GM12864 (cell line): ENCODE measurements at regions not wholly inside any gene's neighbourhood (a gene's known extent, or its start where the extent isn't known, plus 50 kb on each side); places are given as distances from the start of the nearest gene placed in this dataset.

Experiments
- DNase-seq: peaks from one replicate; pipeline ENCODE4 v3.0.0-alpha.2; 2011; ENCODE audit warnings: low read depth
- H3K4me3 ChIP-seq: 2 replicates; pipeline ENCODE4 v1.5.1; 2011; ENCODE audit warnings: mild to moderate bottlenecking, low read depth, low read length, control low read depth
- TF ChIP-seq, protein P1 (sequence below): IDR thresholded peaks from 2 replicates; pipeline ENCODE4 v1.5.1; 2011; ENCODE audit warnings: low read depth, mild to moderate bottlenecking, moderate library complexity, low read length, control low read depth, inconsistent platforms; ENCODE audit errors: missing control alignments

DNA sequence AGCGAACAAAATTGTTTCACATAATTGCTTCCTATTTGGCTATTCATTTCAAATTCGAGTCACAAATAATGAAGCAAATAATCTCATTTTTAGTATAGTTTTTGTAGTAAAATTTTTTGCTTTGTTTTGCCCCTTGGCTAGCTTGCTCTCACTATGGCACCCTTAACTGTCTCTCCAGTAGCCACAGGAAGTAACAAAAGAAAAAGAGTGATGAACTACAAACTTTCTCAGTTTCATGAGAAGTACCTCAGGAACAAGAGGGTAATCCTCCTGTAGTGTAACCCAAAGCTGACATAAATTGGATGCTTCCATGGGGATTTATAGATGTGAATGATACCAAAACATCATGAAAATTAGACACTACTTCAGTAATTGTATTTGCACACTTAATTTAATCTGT is 242.9 kb downstream of the BARHL2 start:
- TF ChIP-seq, protein P1, sequence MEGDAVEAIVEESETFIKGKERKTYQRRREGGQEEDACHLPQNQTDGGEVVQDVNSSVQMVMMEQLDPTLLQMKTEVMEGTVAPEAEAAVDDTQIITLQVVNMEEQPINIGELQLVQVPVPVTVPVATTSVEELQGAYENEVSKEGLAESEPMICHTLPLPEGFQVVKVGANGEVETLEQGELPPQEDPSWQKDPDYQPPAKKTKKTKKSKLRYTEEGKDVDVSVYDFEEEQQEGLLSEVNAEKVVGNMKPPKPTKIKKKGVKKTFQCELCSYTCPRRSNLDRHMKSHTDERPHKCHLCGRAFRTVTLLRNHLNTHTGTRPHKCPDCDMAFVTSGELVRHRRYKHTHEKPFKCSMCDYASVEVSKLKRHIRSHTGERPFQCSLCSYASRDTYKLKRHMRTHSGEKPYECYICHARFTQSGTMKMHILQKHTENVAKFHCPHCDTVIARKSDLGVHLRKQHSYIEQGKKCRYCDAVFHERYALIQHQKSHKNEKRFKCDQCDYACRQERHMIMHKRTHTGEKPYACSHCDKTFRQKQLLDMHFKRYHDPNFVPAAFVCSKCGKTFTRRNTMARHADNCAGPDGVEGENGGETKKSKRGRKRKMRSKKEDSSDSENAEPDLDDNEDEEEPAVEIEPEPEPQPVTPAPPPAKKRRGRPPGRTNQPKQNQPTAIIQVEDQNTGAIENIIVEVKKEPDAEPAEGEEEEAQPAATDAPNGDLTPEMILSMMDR = no peak
- no peak overlapping the region for H3K4me3 ChIP-seq
- DNase-seq = no peak

DNA sequence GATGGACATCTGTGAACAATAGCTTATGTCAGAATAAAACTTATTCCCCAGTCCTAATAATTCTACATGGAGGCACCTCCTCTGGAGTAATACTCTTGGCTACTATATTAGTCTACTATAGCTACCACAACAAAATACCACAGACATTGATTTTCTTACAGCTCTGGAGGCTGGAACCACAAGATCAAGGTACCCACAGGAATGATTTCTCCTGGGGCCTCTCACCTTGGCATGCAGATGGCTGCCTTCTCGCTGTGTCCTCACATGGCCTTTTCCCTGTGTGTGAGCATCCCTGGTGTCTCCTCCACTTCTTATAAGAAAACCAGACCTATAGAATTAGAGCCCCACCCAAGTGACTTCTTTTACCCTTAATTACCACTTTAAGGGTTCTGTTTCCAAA is 244.3 kb downstream of the BARHL2 start:
- H3K4me3 ChIP-seq = no peak overlapping the region
- DNase-seq = no peak
- TF ChIP-seq, protein P1 = no peak

DNA sequence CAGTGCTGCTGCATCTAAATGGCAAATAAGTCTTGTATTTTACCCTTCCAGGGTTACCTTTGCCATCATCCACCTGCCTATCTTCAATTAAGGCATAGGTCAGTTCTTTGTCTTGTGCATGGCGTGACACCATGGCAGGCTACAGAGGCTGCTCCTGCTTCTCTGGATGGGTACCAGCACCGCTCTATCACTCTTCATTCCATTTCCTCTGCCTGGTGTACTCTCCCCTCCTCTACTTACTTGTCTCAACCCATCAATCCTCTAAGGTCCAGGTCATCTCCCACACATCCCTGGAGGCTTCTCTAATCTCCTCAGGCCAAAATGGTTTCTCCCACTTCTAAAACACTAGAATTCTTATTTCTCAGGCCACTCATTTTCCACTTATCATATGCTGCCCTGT is 257.5 kb downstream of the BARHL2 start:
- no peak for DNase-seq
- no peak overlapping the region for H3K4me3 ChIP-seq
- TF ChIP-seq, protein P1 = no peak

DNA sequence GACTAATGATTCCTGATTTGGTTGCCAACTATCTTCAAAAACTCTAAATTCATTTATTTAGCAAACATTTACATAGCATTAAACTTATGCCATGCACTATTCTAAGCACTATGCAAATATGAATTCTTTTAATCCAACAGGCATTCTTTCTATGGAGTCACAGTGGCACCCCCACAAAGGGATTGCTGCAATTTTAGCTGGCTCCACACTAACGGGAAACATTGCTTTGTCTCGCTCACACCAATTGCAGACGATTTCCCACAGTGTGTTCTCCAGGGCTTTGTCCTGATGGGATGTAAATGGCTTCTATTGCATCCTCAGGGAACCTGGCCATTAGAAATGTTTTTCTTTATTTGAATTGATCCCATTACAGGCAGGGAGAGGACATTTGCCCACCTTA is 259.1 kb downstream of the BARHL2 start:
- no peak overlapping the region for H3K4me3 ChIP-seq
- DNase-seq = no peak
- TF ChIP-seq, protein P1 = no peak

DNA sequence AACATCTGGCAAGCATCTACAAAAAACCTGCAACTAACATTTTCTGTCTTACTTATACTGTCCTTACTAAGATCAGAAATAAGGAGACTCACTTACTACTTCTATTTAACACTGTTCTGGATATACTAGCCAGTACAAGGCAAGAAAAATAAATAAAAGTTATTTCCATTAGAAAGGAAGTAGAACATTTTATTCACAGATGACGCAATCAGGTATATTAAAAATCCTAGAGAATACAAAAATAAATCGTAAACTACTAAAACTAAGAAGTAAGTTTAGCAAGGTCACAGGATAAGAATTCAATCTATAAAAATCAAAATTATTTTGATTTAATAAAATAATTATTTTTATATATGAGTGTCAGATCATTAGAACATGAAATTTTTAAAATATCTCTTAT is 264.6 kb downstream of the BARHL2 start:
- TF ChIP-seq, protein P1 = no peak
- H3K4me3 ChIP-seq = no peak overlapping the region
- no peak for DNase-seq

DNA sequence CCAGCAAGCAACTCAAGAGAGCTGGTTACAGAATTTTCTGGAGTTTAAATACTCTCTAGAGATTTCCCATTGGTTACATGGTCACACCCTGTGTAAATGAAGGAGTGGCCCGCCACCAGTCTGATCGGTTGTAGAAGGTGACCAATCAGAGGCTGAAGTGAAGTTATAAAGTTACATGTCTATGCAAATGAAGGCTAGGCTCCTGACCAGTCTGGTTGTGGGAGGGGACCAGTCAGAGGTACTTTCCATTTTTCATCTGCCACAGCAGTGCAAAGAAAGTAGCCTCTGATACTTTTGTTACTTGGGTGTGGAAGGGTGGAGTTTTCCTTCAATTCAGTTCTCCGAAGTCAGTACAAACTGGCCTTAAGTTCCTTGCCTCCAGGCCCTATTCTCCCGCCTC is 273.7 kb downstream of the BARHL2 start:
- no peak for DNase-seq
- no peak overlapping the region for H3K4me3 ChIP-seq
- TF ChIP-seq, protein P1 = no peak

DNA sequence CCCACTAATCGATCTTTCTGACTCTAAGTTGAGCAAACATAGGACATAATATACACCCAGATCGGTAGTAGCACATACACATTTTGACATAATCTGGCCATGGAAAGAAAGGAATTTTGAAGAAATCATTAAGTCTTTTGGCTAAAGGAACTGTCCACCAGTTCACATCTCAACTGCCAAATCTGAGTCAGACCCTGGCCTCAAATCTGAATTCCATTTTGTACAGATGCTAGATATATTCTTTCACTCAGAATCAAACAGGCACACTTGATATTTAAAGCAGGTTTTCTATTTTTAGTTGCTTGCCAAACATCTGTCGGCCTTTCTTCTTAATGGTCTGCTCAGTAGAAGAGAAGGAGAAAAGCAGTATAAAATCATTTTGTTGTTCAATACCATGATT is 281.8 kb downstream of the BARHL2 start:
- H3K4me3 ChIP-seq = no peak overlapping the region
- DNase-seq = no peak
- TF ChIP-seq, protein P1 = no peak
